Ovary (tissue), 7 donors: ENCODE measurements at regions not wholly inside any gene's neighbourhood (a gene's known extent, or its start where the extent isn't known, plus 50 kb on each side); places are given as distances from the start of the nearest gene placed in this dataset.

Experiments used
- DNase-seq, 5 donors: peaks; one replicate each; pipeline ENCODE4 v3.0.0-alpha.2; 2019 to 2020
- H3K27ac ChIP-seq, 2 donors: fragments of 200-600 bp; one replicate each; pipeline versions ENCODE4 v1.5.1 to v1.8.0; 2019 to 2022
- H3K27me3 ChIP-seq: fragments of 200-600 bp; one replicate; pipeline ENCODE4 v1.8.0; 2022
- H3K36me3 ChIP-seq: fragments of 200-600 bp; sonication (generic); one replicate; pipeline ENCODE4 v1.5.1; 2019
- H3K4me1 ChIP-seq: one replicate; pipeline ENCODE4 v1.8.1; 2013; ENCODE audit warnings: mild to moderate bottlenecking, moderate library complexity; ENCODE audit not compliant: insufficient read depth
- H3K4me3 ChIP-seq: fragments of 200-600 bp; sonication (generic); one replicate; pipeline ENCODE4 v1.5.1; 2017
- H3K9me3 ChIP-seq, 2 donors: fragments of 200-600 bp in 1 of 2; sonication (generic) in 1 of 2; one replicate each; pipeline versions ENCODE4 v1.5.1 to v1.8.1; 2013 to 2019; ENCODE audit warnings: mild to moderate bottlenecking in 1 of 2, moderate library complexity in 1 of 2
- EP300 ChIP-seq: sonication (generic); formaldehyde crosslinking; IDR thresholded peaks from one replicate; pipeline ENCODE4 v1.6.1; 2017; ENCODE audit warnings: antibody characterized with exemption
- POLR2A ChIP-seq: fragments of 450-650 bp; IDR thresholded peaks from one replicate; pipeline ENCODE4 v1.6.1; 2017; ENCODE audit warnings: antibody characterized with exemption, mild to moderate bottlenecking, moderate library complexity
- WGBS, 3 donors: extraction: QIAGEN DNeasy Blood & Tissue Kit in 1 of 3; methylation state at CpG; one replicate each; pipeline versions ENCODE4 v1.1.5 to v1.1.7; 2013 to 2017; 5-methylcytosine and 5-hydroxymethylcytosine counted together
- intact Hi-C, 4 donors: fragments of 100-400 bp; cut with DNase I; formaldehyde crosslinking; loops; one replicate each; pipeline versions ENCODE4 v1.11.0 to v1.15.1; 2022 to 2023
- TF ChIP-seq, protein P1 (sequence below), 3 donors: fragments of 450-650 bp in 2 of 3; fragments of 200-600 bp in 1 of 3; IDR thresholded peaks; one replicate each; pipeline versions ENCODE4 v1.5.1 to v1.8.0; 2016 to 2022; ENCODE audit warnings: antibody characterized with exemption in 3 of 3, mild to moderate bottlenecking in 1 of 3
- donor health status: DM: no; HTN: no; CAD: no; lungs with moderate emphysema.
- donor health status: DM: no; HTN: no; CAD: no.
- donor health status: Bipolar disorder and iron deficiency.
- donor health status: DM: no; HTN: no; CAD: no.
- donor health status: DM: yes; HTN: yes; CAD: no.

DNA sequence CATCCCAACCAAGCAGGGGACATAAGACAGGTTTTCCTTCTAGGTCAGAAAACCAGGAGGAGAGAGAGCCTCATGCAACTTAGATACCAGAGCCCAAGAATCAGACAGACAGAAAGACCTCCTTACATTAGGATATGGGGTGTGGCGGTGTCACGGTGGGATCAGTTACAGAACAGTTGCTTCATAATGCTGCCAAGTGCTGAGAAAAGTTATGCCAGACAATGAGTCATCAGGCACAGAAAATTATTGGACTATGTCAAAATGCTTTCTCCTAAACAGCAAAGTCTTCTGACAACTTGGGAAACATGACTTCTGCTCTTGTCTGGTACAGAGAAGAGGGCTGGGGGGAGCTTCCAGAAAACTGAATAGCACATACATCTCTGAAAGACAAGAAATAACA is 1120.2 kb upstream of the TMPRSS15 start:
- TF ChIP-seq POLR2A (no peak), EP300 (no peak)
- TF ChIP-seq, protein P1, sequence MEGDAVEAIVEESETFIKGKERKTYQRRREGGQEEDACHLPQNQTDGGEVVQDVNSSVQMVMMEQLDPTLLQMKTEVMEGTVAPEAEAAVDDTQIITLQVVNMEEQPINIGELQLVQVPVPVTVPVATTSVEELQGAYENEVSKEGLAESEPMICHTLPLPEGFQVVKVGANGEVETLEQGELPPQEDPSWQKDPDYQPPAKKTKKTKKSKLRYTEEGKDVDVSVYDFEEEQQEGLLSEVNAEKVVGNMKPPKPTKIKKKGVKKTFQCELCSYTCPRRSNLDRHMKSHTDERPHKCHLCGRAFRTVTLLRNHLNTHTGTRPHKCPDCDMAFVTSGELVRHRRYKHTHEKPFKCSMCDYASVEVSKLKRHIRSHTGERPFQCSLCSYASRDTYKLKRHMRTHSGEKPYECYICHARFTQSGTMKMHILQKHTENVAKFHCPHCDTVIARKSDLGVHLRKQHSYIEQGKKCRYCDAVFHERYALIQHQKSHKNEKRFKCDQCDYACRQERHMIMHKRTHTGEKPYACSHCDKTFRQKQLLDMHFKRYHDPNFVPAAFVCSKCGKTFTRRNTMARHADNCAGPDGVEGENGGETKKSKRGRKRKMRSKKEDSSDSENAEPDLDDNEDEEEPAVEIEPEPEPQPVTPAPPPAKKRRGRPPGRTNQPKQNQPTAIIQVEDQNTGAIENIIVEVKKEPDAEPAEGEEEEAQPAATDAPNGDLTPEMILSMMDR (IDR thresholded peaks at IDR 0.05): no peak
- Histone ChIP-seq H3K4me1 (no peaks in the 10 kb centered on the region), H3K36me3 (no peaks in the 10 kb centered on the region), H3K9me3 (no peaks in the 10 kb centered on the region), H3K27ac (no peak overlapping the region), H3K27me3 (no peaks in the 10 kb centered on the region), H3K4me3 (no peak overlapping the region)
- no peak for DNase-seq
- intact Hi-C loops: no loop called here
- WGBS, 3 donors: 52 to 65% (median 58%) methylated on average over 2 of the region's 2 CpGs

- no peaks in the 10 kb centered on the region for H3K36me3 ChIP-seq
- intact Hi-C loops: no loop called here
- WGBS, 3 donors: 40 to 50% (median 41%) methylated on average over 1 of the region's 1 CpG
- no peaks in the 10 kb centered on the region for H3K9me3 ChIP-seq
- H3K4me3 ChIP-seq: no peak overlapping the region
- no peaks in the 10 kb centered on the region for H3K4me1 ChIP-seq
- H3K27ac ChIP-seq: no peak overlapping the region
- no peak for TF ChIP-seq POLR2A
- TF ChIP-seq EP300: no peak
- TF ChIP-seq, protein P1 (IDR thresholded peaks at IDR 0.05): no peak
- no peak for DNase-seq
- H3K27me3 ChIP-seq: no peaks in the 10 kb centered on the region
Measured at GRCh38 chr21:19529031-19529430, 1125.4 kb upstream of the TMPRSS15 start.

DNA sequence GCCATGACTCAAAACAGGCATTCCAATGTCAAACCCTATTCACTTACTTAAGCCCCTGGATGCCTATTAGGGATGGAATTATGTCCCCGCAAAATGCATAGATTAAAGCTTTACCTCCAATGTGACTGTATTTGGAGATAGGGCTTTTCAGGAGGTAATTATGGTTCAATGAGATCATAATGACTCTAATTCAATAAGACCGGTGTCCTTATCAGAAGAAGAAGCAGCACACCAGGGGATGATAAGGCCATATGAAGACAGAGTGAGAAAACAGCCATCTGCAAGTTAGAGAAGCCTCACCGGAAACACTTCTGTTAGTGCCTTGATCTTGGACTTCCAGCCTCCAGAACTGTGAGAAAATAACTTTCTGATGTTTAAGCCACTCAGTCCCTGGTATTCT is 1131.8 kb upstream of the TMPRSS15 start:
- TF ChIP-seq EP300: no peak
- TF ChIP-seq POLR2A: no peak
- TF ChIP-seq, protein P1 (IDR thresholded peaks at IDR 0.05): no peak
- H3K36me3 ChIP-seq: no peaks in the 10 kb centered on the region
- H3K4me1 ChIP-seq: no peaks in the 10 kb centered on the region
- WGBS, 3 donors: 89 to 97% (median 92%) methylated on average over 3 of the region's 3 CpGs
- intact Hi-C loops: no loop called here
- H3K27ac ChIP-seq: no peak overlapping the region
- DNase-seq: no peak
- no peaks in the 10 kb centered on the region for H3K27me3 ChIP-seq
- no peaks in the 10 kb centered on the region for H3K9me3 ChIP-seq
- H3K4me3 ChIP-seq: no peak overlapping the region

DNA sequence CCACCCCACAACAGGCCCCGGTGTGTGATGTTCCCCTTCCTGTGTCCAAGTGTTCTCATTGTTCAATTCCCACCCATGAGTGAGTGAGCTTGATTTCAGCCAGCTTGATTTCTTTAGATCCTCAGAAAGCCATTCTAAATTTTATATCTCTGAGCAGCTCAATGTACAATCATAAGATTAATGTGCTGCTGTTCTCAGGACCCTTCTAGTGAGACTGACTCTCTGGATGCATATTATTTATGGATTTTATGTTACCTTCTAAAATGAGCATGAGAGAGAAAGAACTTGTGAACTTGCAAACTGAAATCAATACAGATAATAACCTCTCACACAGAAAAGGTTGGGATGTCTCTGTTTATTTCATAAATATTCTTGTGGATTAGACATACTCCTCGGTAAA is 1133.5 kb upstream of the TMPRSS15 start:
- DNase-seq: no peak
- 55 to 66% (median 55%) methylated on average over 2 of the region's 2 CpGs for WGBS, 3 donors
- TF ChIP-seq POLR2A (no peak), EP300 (no peak)
- TF ChIP-seq, protein P1 (IDR thresholded peaks at IDR 0.05): no peak
- intact Hi-C loops: no loop called here
- no peak overlapping the region for H3K27ac ChIP-seq
- no peaks in the 10 kb centered on the region for H3K9me3 ChIP-seq
- H3K27me3 ChIP-seq: no peaks in the 10 kb centered on the region
- no peaks in the 10 kb centered on the region for H3K4me1 ChIP-seq
- H3K36me3 ChIP-seq: no peaks in the 10 kb centered on the region
- H3K4me3 ChIP-seq: no peak overlapping the region

DNA sequence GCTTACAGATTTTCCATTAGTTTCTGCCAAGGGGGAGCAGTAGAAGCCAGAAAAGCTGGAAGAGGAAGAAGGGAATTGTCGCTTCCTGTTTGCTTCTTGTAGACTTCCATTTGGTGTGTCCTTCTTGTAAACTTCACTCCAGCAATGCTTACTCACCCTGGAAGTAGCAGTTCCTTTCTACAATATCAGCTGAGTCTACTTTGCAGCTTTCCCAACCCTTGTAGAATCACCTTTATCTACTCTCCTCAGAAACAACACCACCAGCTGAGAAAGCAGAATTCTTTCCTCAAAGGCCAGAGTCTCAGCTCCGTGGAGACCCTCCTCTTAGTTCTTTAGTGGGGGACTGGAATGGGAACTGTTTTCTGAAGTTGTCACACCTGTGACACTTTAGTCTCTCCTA is 1136.7 kb upstream of the TMPRSS15 start:
- H3K4me1 ChIP-seq: no peaks in the 10 kb centered on the region
- TF ChIP-seq EP300 (no peak), POLR2A (no peak)
- TF ChIP-seq, protein P1 (IDR thresholded peaks at IDR 0.05): no peak
- DNase-seq: no peak
- H3K27me3 ChIP-seq: no peaks in the 10 kb centered on the region
- intact Hi-C loops: no loop called here
- no peak overlapping the region for H3K4me3 ChIP-seq
- WGBS, 3 donors: 59 to 71% (median 68%) methylated on average over 2 of the region's 2 CpGs
- H3K36me3 ChIP-seq: no peaks in the 10 kb centered on the region
- H3K27ac ChIP-seq: no peak overlapping the region
- no peaks in the 10 kb centered on the region for H3K9me3 ChIP-seq
